ENCODE measurements at regions not wholly inside any gene's neighbourhood (a gene's known extent, or its start where the extent isn't known, plus 50 kb on each side); places are given as distances from the start of the nearest gene placed in this dataset.

DNA sequence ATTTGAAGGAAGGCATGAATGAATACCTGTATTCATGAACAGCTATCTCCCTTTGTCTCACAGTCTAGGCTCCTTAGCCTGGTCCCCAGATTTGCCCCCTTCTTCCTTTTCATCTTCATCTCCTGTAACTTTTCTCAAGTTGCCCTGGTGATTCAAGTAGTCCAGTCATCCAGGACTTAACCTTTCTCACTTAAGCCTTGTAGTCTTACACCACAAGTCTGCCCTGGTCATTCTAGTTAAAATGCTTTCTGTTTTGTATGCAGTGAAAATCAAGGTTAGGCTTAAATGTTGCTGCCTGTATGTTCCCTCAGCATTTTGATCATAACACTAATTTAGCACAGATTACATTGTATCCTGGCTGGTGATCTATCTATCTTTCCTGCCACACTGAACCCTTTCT lies 58.5 kb upstream of the SLC7A11 start:
- no peak for DNase-seq

GRCh38 chr4:138299881-138300280 lies 57.7 kb upstream of the SLC7A11 start:
- no peak for DNase-seq

DNA sequence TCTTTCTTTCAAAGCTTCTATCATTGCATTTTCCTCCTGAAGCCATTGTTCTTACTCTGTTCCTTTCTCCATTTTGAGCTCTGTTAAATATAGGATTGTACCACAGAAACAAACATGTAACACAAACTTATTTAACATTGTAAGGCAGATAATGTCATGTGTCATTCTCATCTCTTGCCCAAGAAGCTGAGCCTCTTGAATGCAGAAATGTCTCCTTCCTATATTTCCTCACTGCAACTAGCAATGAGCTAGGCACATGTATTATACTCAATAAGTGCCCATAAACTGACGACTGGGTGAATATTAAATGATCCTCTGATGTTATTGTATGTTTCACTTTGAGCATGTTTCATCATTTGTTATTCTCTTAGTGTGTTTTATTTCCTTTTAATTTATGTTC lies 56.7 kb upstream of the SLC7A11 start:
- no peak for DNase-seq

DNA sequence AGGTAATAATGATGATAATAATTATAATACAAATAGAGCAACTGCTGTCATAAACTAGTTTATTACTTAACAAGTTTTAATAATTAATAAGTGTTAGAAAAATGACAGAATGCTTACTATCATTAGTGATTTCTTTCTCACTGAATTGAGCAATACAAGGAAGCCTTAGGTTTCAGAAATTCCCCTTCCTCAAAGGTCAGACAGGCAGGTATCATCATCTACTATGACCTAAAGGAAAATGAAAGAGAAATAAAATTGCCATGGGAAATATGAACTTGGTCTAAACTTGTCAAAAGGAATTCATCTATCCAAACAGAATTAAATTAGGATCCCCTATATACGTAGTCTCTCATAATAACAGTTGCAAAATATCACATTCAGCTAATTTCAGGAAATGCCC lies 56.3 kb upstream of the SLC7A11 start:
- DNase-seq = no peak

DNA sequence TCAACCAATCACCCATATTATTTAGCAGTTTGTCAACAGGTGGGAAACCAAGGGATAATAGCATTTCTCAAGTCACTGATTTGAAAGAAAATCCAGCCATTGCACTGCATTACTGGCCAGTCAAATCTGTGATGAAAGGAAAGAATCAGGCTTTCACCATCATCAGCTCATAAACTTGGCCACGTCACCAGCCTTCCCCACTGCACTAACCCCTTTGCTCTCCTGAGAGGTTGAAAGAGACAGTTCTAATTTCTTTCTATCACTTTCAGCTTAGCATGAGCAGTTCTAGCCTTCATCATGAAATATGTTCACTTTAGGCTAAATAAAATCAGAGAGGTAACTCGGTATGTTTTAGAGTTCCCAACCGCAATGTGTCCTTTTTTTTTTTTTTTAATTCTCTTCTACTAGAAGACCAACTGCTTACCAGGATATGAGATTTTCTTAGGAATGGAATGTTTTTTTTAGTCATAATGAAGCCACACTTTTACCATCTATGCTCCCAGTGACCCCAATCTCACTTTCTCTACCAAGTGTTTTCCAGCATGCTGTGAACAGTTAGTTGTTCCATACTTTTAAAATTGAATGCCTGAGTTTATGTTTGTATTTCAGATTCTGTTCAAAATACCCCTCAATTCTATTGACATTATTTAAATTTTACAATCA lies 55.7 kb upstream of the SLC7A11 start:
- no peak for DNase-seq

GRCh38 chr4:138292321-138292720 lies 50.2 kb upstream of the SLC7A11 start:
- no peak for DNase-seq

All from NCI-H1436 (cell line).